Neural progenitor cell (in vitro differentiated cells): ENCODE measurements at regions not wholly inside any gene's neighbourhood (a gene's known extent, or its start where the extent isn't known, plus 50 kb on each side); places are given as distances from the start of the nearest gene placed in this dataset.

Experiments
- DNase-seq: peaks from one replicate; pipeline ENCODE4 v3.0.0-alpha.2; 2016; ENCODE audit warnings: low spot score
- H2AFZ ChIP-seq: fragments of 200-600 bp; sonication (generic); replicated peaks from 2 replicates; pipeline ENCODE4 v1.6.1; 2016; ENCODE audit warnings: antibody characterized with exemption
- H3F3A ChIP-seq: fragments of 200-600 bp; sonication (generic); 2 replicates; pipeline ENCODE4 v1.6.1; 2016; ENCODE audit warnings: antibody characterized with exemption, low read depth
- H3K27ac ChIP-seq: fragments of 200-600 bp; sonication (generic); 2 replicates; pipeline ENCODE4 v1.5.1; 2016; ENCODE audit warnings: mild to moderate bottlenecking
- H3K27me3 ChIP-seq: fragments of 200-600 bp; sonication (generic); 2 replicates; pipeline ENCODE4 v1.6.1; 2016; ENCODE audit warnings: mild to moderate bottlenecking, moderate library complexity
- H3K36me3 ChIP-seq: fragments of 200-600 bp; sonication (generic); 2 replicates; pipeline ENCODE4 v1.5.1; 2016
- H3K4me1 ChIP-seq: fragments of 200-600 bp; sonication (generic); 2 replicates; pipeline ENCODE4 v1.6.1; 2016; ENCODE audit warnings: mixed run types
- H3K4me2 ChIP-seq: fragments of 200-600 bp; sonication (generic); 2 replicates; pipeline ENCODE4 v1.6.1; 2016
- H3K4me3 ChIP-seq: fragments of 200-600 bp; sonication (generic); 2 replicates; pipeline ENCODE4 v1.5.1; 2016
- H3K79me2 ChIP-seq: fragments of 200-600 bp; sonication (generic); 2 replicates; pipeline ENCODE4 v1.6.1; 2016; ENCODE audit warnings: low read depth
- H3K9ac ChIP-seq: fragments of 200-600 bp; sonication (generic); 2 replicates; pipeline ENCODE4 v1.6.1; 2016
- H3K9me3 ChIP-seq: fragments of 200-600 bp; sonication (generic); 2 replicates; pipeline ENCODE4 v1.5.1; 2016; ENCODE audit warnings: low read depth
- H4K20me1 ChIP-seq: fragments of 200-600 bp; sonication (generic); 2 replicates; pipeline ENCODE4 v1.6.1; 2016; ENCODE audit warnings: low read depth
- H3K27ac Mint-ChIP-seq: 3 replicates; pipeline ENCODE4 v1.8.0; 2021; ENCODE audit warnings: mixed read lengths
- H3K27me3 Mint-ChIP-seq: 2 replicates; pipeline ENCODE4 v1.8.0; 2022; ENCODE audit warnings: low read depth, mild to moderate bottlenecking, inconsistent platforms, moderate library complexity, mixed read lengths; ENCODE audit not compliant: insufficient read depth
- H3K36me3 Mint-ChIP-seq: 3 replicates; pipeline ENCODE4 v1.8.0; 2021; ENCODE audit warnings: mixed read lengths
- H3K4me1 Mint-ChIP-seq: 3 replicates; pipeline ENCODE4 v1.8.0; 2021; ENCODE audit warnings: mixed read lengths
- H3K4me3 Mint-ChIP-seq: 3 replicates; pipeline ENCODE4 v1.8.0; 2021; ENCODE audit warnings: mild to moderate bottlenecking, moderate library complexity, mixed read lengths
- H3K9me3 Mint-ChIP-seq: 3 replicates; pipeline ENCODE4 v1.8.0; 2020; ENCODE audit warnings: mixed read lengths
- CTCF ChIP-seq: fragments of 200-600 bp; sonication (generic); IDR thresholded peaks from 2 replicates; pipeline ENCODE4 v1.5.1; 2017; ENCODE audit warnings: antibody characterized with exemption, mild to moderate bottlenecking
- EZH2 ChIP-seq: fragments of 200-600 bp; sonication (generic); IDR thresholded peaks from 2 replicates; pipeline ENCODE4 v1.6.1; 2017; ENCODE audit warnings: antibody characterized with exemption, mild to moderate bottlenecking, moderate library complexity
- EZH2phosphoT487 ChIP-seq: fragments of 200-600 bp; sonication (generic); IDR thresholded peaks from 2 replicates; pipeline ENCODE4 v1.6.1; 2017; ENCODE audit warnings: antibody characterized with exemption

- Histone ChIP-seq H3K9ac (no peak overlapping the region), H2AFZ (peak overlapping the region; percentile 59), H3K27me3 (no peaks in the 10 kb centered on the region), H3F3A (no peaks in the 10 kb centered on the region), H3K4me2 (no peak overlapping the region), H3K4me1 (no peaks in the 10 kb centered on the region), H3K79me2 (no peaks in the 10 kb centered on the region), H3K27ac (no peak overlapping the region), H3K9me3 (no peaks in the 10 kb centered on the region), H3K4me3 (no peak overlapping the region), H3K36me3 (no peaks in the 10 kb centered on the region), H4K20me1 (no peaks in the 10 kb centered on the region)
- TF ChIP-seq CTCF (no peak), EZH2phosphoT487 (no peak), EZH2 (no peak)
- H3K4me3 Mint-ChIP-seq = no peak overlapping the region
- H3K27me3 Mint-ChIP-seq = no peaks in the 10 kb centered on the region
- H3K4me1 Mint-ChIP-seq = no peaks in the 10 kb centered on the region
- H3K27ac Mint-ChIP-seq = no peak overlapping the region
- H3K9me3 Mint-ChIP-seq = no peaks in the 10 kb centered on the region
- no peaks in the 10 kb centered on the region for H3K36me3 Mint-ChIP-seq
- no peak for DNase-seq
Measured at GRCh38 chr6:101202867-101203374, 190.6 kb upstream of the GRIK2 start.

- Mint-ChIP-seq H3K27ac (no peak overlapping the region), H3K36me3 (no peaks in the 10 kb centered on the region), H3K27me3 (no peaks in the 10 kb centered on the region), H3K9me3 (no peaks in the 10 kb centered on the region), H3K4me1 (no peaks in the 10 kb centered on the region), H3K4me3 (no peak overlapping the region)
- no peaks in the 10 kb centered on the region for H3K79me2 ChIP-seq
- no peak overlapping the region for H3K4me3 ChIP-seq
- H3K36me3 ChIP-seq = no peaks in the 10 kb centered on the region
- no peak for TF ChIP-seq EZH2
- TF ChIP-seq CTCF = no peak
- no peak for TF ChIP-seq EZH2phosphoT487
- H3K4me2 ChIP-seq = no peak overlapping the region
- H3K9me3 ChIP-seq = no peaks in the 10 kb centered on the region
- H4K20me1 ChIP-seq = no peaks in the 10 kb centered on the region
- H3K9ac ChIP-seq = no peak overlapping the region
- no peak overlapping the region for H3K27ac ChIP-seq
- DNase-seq = no peak
- no peaks in the 10 kb centered on the region for H3K27me3 ChIP-seq
- no peaks in the 10 kb centered on the region for H3K4me1 ChIP-seq
- no peak overlapping the region for H2AFZ ChIP-seq
- no peaks in the 10 kb centered on the region for H3F3A ChIP-seq
Measured at GRCh38 chr6:101203664-101204063, 189.8 kb upstream of the GRIK2 start.

GRCh38 chr6:101208152-101208551 is 185.4 kb upstream of the GRIK2 start:
- TF ChIP-seq CTCF (no peak), EZH2phosphoT487 (no peak), EZH2 (no peak)
- Mint-ChIP-seq H3K4me1 (no peaks in the 10 kb centered on the region), H3K4me3 (no peak overlapping the region), H3K27ac (no peak overlapping the region), H3K36me3 (no peaks in the 10 kb centered on the region), H3K27me3 (no peaks in the 10 kb centered on the region), H3K9me3 (no peaks in the 10 kb centered on the region)
- H2AFZ ChIP-seq = no peak overlapping the region
- H3K79me2 ChIP-seq = no peaks in the 10 kb centered on the region
- H3K27me3 ChIP-seq = no peaks in the 10 kb centered on the region
- H3K4me2 ChIP-seq = no peak overlapping the region
- H3K9ac ChIP-seq = no peak overlapping the region
- H3F3A ChIP-seq = no peaks in the 10 kb centered on the region
- H3K4me3 ChIP-seq = no peak overlapping the region
- no peaks in the 10 kb centered on the region for H3K4me1 ChIP-seq
- no peaks in the 10 kb centered on the region for H3K9me3 ChIP-seq
- no peaks in the 10 kb centered on the region for H3K36me3 ChIP-seq
- no peak overlapping the region for H3K27ac ChIP-seq
- no peak for DNase-seq
- H4K20me1 ChIP-seq = no peaks in the 10 kb centered on the region
